DMS 273 (cell line): ENCODE measurements at regions not wholly inside any gene's neighbourhood (a gene's known extent, or its start where the extent isn't known, plus 50 kb on each side); places are given as distances from the start of the nearest gene placed in this dataset.

Source experiments
- DNase-seq: peaks from one replicate; lab custom pipeline; 2025; ENCODE audit not compliant: unreplicated experiment; lab: John Stamatoyannopoulos, UW

- DNase-seq = no peak
Measured at GRCh38 chr16:62105244-62105643, 69.0 kb upstream of the CDH8 start.

GRCh38 chr16:62102588-62102987 lies 66.3 kb upstream of the CDH8 start:
- DNase-seq = no peak

GRCh38 chr16:62100651-62101050 lies 64.4 kb upstream of the CDH8 start:
- no peak for DNase-seq

- DNase-seq = no peak
Measured at GRCh38 chr16:62089715-62090114, 53.5 kb upstream of the CDH8 start.

GRCh38 chr16:62088731-62089410 lies 52.6 kb upstream of the CDH8 start:
- DNase-seq = no peak
